Spleen (tissue), 7 donors: ENCODE measurements at regions not wholly inside any gene's neighbourhood (a gene's known extent, or its start where the extent isn't known, plus 50 kb on each side); places are given as distances from the start of the nearest gene placed in this dataset.

Experiments used
- POLR2A ChIP-seq, 3 donors: fragments of 450-650 bp; IDR thresholded peaks; one replicate each; pipeline ENCODE4 v1.5.1; 2017; ENCODE audit warnings: antibody characterized with exemption in 3 of 3, mild to moderate bottlenecking in 1 of 3
- POLR2AphosphoS5 ChIP-seq, 3 donors: sonication (generic); formaldehyde crosslinking; IDR thresholded peaks; one replicate each; pipeline ENCODE4 v1.5.1; 2017; ENCODE audit warnings: antibody characterized with exemption in 3 of 3
- TF ChIP-seq, protein P1 (sequence below), 11 experiments: fragments of 200-600 bp in 7 of 11; fragments of 450-650 bp in 4 of 11; sonication (generic) in 4 of 11; IDR thresholded peaks in 8 of 11; conservative IDR thresholded peaks in 3 of 11; 1 replicate in 7 of 11; 2 replicates in 4 of 11; pipeline versions ENCODE4 v1.4.0 to v1.8.0; 2016 to 2021; ENCODE audit warnings: antibody characterized with exemption in 11 of 11, inconsistent platforms in 4 of 11, mild to moderate bottlenecking in 1 of 11
- donor health status: DM: no; HTN: no; CAD: no; lungs with moderate emphysema.
- donor health status: DM: no; HTN: no; CAD: no.
- donor health status: DM: no; HTN: no; CAD: no.

DNA sequence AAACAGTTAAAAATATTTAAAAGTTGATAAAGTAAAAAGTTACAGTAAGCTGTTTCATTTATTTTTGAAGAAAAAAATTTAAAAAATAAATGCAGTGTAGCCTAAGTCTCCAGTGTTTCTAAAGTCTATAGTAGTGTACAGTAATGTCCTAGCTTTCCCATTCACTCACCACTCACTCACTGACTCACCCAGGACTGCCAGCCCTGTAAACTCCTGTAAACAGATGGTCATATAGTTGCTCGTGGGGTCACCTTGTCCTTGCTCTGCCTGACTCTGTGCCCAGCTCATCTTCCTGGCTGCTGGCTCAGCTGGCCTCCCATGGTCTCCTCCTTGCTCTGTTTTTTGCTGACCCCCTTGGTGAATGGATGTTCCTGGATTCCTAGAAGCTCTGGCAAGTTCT, 180.3 kb downstream of the VAPA start:
- TF ChIP-seq POLR2A (IDR thresholded peaks at IDR 0.05) (no peak), POLR2AphosphoS5 (IDR thresholded peaks at IDR 0.05) (no peak)
- TF ChIP-seq, protein P1, sequence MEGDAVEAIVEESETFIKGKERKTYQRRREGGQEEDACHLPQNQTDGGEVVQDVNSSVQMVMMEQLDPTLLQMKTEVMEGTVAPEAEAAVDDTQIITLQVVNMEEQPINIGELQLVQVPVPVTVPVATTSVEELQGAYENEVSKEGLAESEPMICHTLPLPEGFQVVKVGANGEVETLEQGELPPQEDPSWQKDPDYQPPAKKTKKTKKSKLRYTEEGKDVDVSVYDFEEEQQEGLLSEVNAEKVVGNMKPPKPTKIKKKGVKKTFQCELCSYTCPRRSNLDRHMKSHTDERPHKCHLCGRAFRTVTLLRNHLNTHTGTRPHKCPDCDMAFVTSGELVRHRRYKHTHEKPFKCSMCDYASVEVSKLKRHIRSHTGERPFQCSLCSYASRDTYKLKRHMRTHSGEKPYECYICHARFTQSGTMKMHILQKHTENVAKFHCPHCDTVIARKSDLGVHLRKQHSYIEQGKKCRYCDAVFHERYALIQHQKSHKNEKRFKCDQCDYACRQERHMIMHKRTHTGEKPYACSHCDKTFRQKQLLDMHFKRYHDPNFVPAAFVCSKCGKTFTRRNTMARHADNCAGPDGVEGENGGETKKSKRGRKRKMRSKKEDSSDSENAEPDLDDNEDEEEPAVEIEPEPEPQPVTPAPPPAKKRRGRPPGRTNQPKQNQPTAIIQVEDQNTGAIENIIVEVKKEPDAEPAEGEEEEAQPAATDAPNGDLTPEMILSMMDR (IDR thresholded peaks at IDR 0.05 in 8 of 11, conservative IDR thresholded peaks at IDR 0.05 in 3 of 11): no peak
